ENCODE measurements at regions not wholly inside any gene's neighbourhood (a gene's known extent, or its start where the extent isn't known, plus 50 kb on each side); places are given as distances from the start of the nearest gene placed in this dataset.

DNA sequence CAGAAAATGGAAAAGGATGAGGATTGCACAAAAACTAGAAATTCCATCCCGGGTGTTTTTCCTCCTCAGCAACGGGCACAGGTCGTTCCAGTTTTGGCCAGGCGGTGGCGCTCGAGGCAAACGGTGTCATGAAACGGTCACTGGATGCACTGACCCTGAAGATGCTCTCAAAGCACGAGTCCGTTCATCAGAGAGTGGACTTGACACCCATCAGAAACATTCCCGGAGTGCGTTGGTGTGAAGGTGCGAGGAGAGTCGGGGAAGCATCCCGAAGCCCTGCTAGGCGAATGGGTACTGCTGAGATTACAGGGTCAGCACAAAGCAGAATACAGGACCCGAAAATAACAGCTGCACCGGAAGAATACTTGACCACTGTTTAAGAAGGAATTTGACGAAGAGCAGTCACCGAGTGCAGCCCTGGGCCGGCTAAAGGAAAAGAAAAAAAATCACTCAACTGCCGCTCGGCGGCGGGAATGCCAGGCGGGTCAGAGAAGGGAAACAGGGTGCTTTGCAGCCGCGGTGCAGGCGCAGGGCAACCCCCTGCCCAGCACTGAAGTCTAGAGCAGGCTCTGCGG, 71.7 kb upstream of the ETS2 start (continued):
- no peak for TF ChIP-seq ZNF775 (CRISPR knock-in tag; IDR thresholded peaks at IDR 0.05; ENCODE audit: borderline replicate concordance)
- no peak for TF ChIP-seq IKZF1 (IDR thresholded peaks at IDR 0.05)
- TF ChIP-seq DMAP1 (CRISPR knock-in tag; IDR thresholded peaks at IDR 0.05), result no peak
- TF ChIP-seq ZNF552 (CRISPR knock-in tag; IDR thresholded peaks at IDR 0.05; ENCODE audit: borderline replicate concordance), result no peak
- TF ChIP-seq, protein P1, sequence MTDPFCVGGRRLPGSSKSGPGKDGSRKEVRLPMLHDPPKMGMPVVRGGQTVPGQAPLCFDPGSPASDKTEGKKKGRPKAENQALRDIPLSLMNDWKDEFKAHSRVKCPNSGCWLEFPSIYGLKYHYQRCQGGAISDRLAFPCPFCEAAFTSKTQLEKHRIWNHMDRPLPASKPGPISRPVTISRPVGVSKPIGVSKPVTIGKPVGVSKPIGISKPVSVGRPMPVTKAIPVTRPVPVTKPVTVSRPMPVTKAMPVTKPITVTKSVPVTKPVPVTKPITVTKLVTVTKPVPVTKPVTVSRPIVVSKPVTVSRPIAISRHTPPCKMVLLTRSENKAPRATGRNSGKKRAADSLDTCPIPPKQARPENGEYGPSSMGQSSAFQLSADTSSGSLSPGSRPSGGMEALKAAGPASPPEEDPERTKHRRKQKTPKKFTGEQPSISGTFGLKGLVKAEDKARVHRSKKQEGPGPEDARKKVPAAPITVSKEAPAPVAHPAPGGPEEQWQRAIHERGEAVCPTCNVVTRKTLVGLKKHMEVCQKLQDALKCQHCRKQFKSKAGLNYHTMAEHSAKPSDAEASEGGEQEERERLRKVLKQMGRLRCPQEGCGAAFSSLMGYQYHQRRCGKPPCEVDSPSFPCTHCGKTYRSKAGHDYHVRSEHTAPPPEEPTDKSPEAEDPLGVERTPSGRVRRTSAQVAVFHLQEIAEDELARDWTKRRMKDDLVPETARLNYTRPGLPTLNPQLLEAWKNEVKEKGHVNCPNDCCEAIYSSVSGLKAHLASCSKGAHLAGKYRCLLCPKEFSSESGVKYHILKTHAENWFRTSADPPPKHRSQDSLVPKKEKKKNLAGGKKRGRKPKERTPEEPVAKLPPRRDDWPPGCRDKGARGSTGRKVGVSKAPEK (CRISPR knock-in tag; IDR thresholded peaks at IDR 0.05; ENCODE audit: borderline replicate concordance), result no peak
- TF ChIP-seq, protein P2, sequence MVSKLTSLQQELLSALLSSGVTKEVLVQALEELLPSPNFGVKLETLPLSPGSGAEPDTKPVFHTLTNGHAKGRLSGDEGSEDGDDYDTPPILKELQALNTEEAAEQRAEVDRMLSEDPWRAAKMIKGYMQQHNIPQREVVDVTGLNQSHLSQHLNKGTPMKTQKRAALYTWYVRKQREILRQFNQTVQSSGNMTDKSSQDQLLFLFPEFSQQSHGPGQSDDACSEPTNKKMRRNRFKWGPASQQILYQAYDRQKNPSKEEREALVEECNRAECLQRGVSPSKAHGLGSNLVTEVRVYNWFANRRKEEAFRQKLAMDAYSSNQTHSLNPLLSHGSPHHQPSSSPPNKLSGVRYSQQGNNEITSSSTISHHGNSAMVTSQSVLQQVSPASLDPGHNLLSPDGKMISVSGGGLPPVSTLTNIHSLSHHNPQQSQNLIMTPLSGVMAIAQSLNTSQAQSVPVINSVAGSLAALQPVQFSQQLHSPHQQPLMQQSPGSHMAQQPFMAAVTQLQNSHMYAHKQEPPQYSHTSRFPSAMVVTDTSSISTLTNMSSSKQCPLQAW (CRISPR knock-in tag; IDR thresholded peaks at IDR 0.05), result no peak
- TF ChIP-seq GABPB1 (CRISPR knock-in tag; IDR thresholded peaks at IDR 0.05), result no peak
- no peak for TF ChIP-seq ARNT2 (CRISPR knock-in tag; IDR thresholded peaks at IDR 0.05; ENCODE audit: low read depth)
- peak; percentile 75 for TF ChIP-seq SALL1 (CRISPR knock-in tag; IDR thresholded peaks at IDR 0.05)
- 0 out of 2 replicates have a peak, but pooled peaks have one; percentile 50 for TF ChIP-seq IRF2 (CRISPR knock-in tag; IDR thresholded peaks at IDR 0.05)
- no peak for TF ChIP-seq ZNF607 (CRISPR knock-in tag; IDR thresholded peaks at IDR 0.05; ENCODE audit: borderline replicate concordance)
- TF ChIP-seq TFAP4 (IDR thresholded peaks at IDR 0.05; ENCODE audit: borderline replicate concordance, low read depth), result 0 out of 2 replicates have a peak, but pooled peaks have one; percentile 14
- no peak for TF ChIP-seq HNRNPK (IDR thresholded peaks at IDR 0.05; ENCODE audit: low read depth, low read length, poor library complexity, severe bottlenecking)
- TF ChIP-seq DNMT3B (CRISPR knock-in tag; conservative IDR thresholded peaks at IDR 0.05), result no peak
- no peak for TF ChIP-seq MED13 (CRISPR knock-in tag; IDR thresholded peaks at IDR 0.05)
- 0 out of 2 replicates have a peak, but pooled peaks have one; percentile 51 for TF ChIP-seq ZNF766 (CRISPR knock-in tag; IDR thresholded peaks at IDR 0.05; ENCODE audit: borderline replicate concordance)
- TF ChIP-seq ZNF574 (CRISPR knock-in tag; IDR thresholded peaks at IDR 0.05), result peak; percentile 39; the same call in 1 of the 2 replicates
- TF ChIP-seq YEATS2 (CRISPR knock-in tag; IDR thresholded peaks at IDR 0.05; ENCODE audit: borderline replicate concordance), result no peak
- 0 out of 2 replicates have a peak, but pooled peaks have one; percentile 43 for TF ChIP-seq THAP11 (CRISPR knock-in tag; IDR thresholded peaks at IDR 0.05)
- TF ChIP-seq KDM1A (CRISPR knock-in tag; IDR thresholded peaks at IDR 0.05), result peak; percentile 64; the same call in 1 of the 2 replicates
- TF ChIP-seq ZFYVE20 (CRISPR knock-in tag; IDR thresholded peaks at IDR 0.05; ENCODE audit: borderline replicate concordance, low read depth), result no peak
